K562 (cell line): ENCODE measurements at regions not wholly inside any gene's neighbourhood (a gene's known extent, or its start where the extent isn't known, plus 50 kb on each side); places are given as distances from the start of the nearest gene placed in this dataset.

Experiments
- CBX5 ChIP-seq: IDR thresholded peaks from 2 replicates; pipeline ENCODE4 v1.6.1; 2014; ENCODE audit warnings: low read depth, borderline replicate concordance
- ELK1 ChIP-seq: sonication (generic); formaldehyde crosslinking; IDR thresholded peaks from 2 replicates; pipeline ENCODE4 v1.8.1; 2022; ENCODE audit warnings: missing genetic modification reagents
- FUS ChIP-seq: fragments of 200-400 bp; formaldehyde crosslinking; optimal IDR thresholded peaks from 2 replicates; pipeline ENCODE3; 2017; ENCODE audit warnings: low read depth, low read length
- HDAC1 ChIP-seq, 2 experiments: fragments of 450-650 bp; IDR thresholded peaks; 2 replicates each; pipeline ENCODE4 v1.6.1; 2016 to 2017; ENCODE audit warnings: inconsistent platforms in 1 of 2, mild to moderate bottlenecking in 1 of 2, moderate library complexity in 1 of 2
- HES1 ChIP-seq: fragments of 450-650 bp; IDR thresholded peaks from 2 replicates; pipeline ENCODE4 v1.6.1; 2016; ENCODE audit warnings: low read depth, mild to moderate bottlenecking, moderate library complexity
- HSF4 ChIP-seq: fragments of 250-450 bp; sonication (Bioruptor Pico); IDR thresholded peaks from 2 replicates; pipeline ENCODE4 v2.1.2; 2022; ENCODE audit warnings: mild to moderate bottlenecking, moderate library complexity, borderline replicate concordance
- ILK ChIP-seq: fragments of 450-650 bp; IDR thresholded peaks from 2 replicates; pipeline ENCODE4 v1.6.1; 2016; ENCODE audit warnings: missing genetic modification characterization, low read depth, mild to moderate bottlenecking, missing compliant biosample characterization, moderate library complexity, borderline replicate concordance
- PHF8 ChIP-seq: fragments of 200-600 bp; sonication (generic); IDR thresholded peaks from 2 replicates; pipeline ENCODE4 v1.6.1; 2012; ENCODE audit warnings: mixed run types, mild to moderate bottlenecking, inconsistent platforms, low read length, moderate library complexity, borderline replicate concordance
- POLR2AphosphoS2 ChIP-seq: IDR thresholded peaks from 2 replicates; pipeline ENCODE4 v1.6.1; 2012; ENCODE audit warnings: low read length, improper control_type of control experiment
- STAT6 ChIP-seq: sonication (generic); formaldehyde crosslinking; IDR thresholded peaks from 2 replicates; pipeline ENCODE4 v1.8.1; 2023; ENCODE audit warnings: mild to moderate bottlenecking, missing genetic modification reagents
- ZNF354B ChIP-seq: fragments of 250-450 bp; sonication (Bioruptor Pico); IDR thresholded peaks from 2 replicates; pipeline ENCODE4 v1.4.0; 2020
- ZNF609 ChIP-seq: sonication (generic); formaldehyde crosslinking; IDR thresholded peaks from 2 replicates; pipeline ENCODE4 v1.8.1; 2023; ENCODE audit warnings: missing genetic modification reagents, mild to moderate bottlenecking, borderline replicate concordance
- ZZZ3 ChIP-seq: fragments of 450-650 bp; IDR thresholded peaks from 2 replicates; pipeline ENCODE4 v1.6.1; 2016; ENCODE audit warnings: antibody characterized with exemption, mild to moderate bottlenecking, moderate library complexity
- TF ChIP-seq, protein P1 (sequence below), 2 experiments: fragments of 200-800 bp in 1 of 2; sonication (Bioruptor generic) in 1 of 2; sonication (generic) in 1 of 2; formaldehyde crosslinking in 1 of 2; IDR thresholded peaks in 1 of 2; conservative IDR thresholded peaks in 1 of 2; 2 replicates each; pipeline versions ENCODE4 v1.5.0 to v1.6.1; 2016 to 2020; ENCODE audit warnings: missing compliant biosample characterization in 1 of 2, missing genetic modification characterization in 1 of 2, missing genetic modification reagents in 1 of 2

DNA sequence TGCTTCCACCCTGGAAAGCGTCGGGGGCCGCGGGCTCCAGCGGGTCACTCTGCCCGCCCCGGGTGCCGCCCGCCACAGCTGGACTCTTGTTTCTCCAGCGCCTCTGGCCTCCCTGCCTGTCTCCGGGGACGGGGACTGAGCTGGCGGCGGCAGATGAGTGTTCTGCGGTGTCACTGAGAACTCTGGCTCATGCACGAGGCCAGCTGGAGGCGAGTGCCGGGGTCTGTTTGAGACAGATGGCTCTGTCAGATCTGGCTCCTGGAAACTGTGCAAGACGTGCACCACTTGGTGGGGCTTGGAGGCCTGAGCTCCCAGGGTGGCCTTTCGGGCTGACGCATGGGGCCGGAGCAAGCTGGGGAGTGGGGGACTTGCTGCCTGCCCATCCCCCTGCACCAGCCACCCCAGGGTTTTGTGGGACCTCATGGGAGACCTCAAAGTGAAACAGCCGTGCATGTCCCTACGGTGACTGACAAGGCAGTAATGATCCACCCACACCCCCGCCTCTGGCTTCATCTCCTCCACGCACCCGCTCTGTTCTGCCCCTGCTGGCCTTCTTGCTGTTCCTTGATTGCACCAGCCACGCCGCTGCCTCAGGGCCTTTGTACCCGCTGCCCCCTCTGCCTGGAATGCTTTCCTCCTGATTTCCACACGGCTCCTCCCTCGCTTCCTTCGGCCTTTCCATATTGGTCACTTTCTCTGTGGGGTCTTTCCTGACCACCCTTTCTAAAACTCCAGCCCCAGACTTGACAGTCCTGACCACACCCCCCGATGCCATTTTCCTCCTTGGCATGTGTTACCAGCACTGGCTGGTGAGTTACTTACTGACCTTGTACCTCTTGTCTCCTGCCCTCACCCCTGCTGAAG lies 174.9 kb upstream of the CIBAR2 start (continued):
- TF ChIP-seq, protein P1, sequence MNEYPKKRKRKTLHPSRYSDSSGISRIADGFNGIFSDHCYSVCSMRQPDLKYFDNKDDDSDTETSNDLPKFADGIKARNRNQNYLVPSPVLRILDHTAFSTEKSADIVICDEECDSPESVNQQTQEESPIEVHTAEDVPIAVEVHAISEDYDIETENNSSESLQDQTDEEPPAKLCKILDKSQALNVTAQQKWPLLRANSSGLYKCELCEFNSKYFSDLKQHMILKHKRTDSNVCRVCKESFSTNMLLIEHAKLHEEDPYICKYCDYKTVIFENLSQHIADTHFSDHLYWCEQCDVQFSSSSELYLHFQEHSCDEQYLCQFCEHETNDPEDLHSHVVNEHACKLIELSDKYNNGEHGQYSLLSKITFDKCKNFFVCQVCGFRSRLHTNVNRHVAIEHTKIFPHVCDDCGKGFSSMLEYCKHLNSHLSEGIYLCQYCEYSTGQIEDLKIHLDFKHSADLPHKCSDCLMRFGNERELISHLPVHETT (CRISPR knock-in tag; conservative IDR thresholded peaks at IDR 0.05 in 1 of 2, IDR thresholded peaks at IDR 0.05 in 1 of 2) = no peak
- TF ChIP-seq ZNF354B (CRISPR knock-in tag) (no peak), ZZZ3 (no peak), ILK (tag) (no peak), HDAC1 (IDR thresholded peaks at IDR 0.05) (peak in 1 of 2 experiments; percentile 54; a peak in 2 of 4 replicates), ELK1 (CRISPR knock-in tag) (no peak), STAT6 (CRISPR knock-in tag) (no peak), FUS (no peak), CBX5 (no peak), HSF4 (CRISPR knock-in tag) (no peak), HES1 (no peak), PHF8 (peak; percentile 21; the same call in 1 of the 2 replicates), ZNF609 (CRISPR knock-in tag) (no peak), POLR2AphosphoS2 (no peak)
